IPS DF 19.7 (cell line): ENCODE measurements at regions not wholly inside any gene's neighbourhood (a gene's known extent, or its start where the extent isn't known, plus 50 kb on each side); places are given as distances from the start of the nearest gene placed in this dataset.

ENCODE experiments used
- DNase-seq: peaks from one replicate; pipeline ENCODE4 v3.0.0-alpha.2; 2013; ENCODE audit warnings: low read depth, low spot score

DNA sequence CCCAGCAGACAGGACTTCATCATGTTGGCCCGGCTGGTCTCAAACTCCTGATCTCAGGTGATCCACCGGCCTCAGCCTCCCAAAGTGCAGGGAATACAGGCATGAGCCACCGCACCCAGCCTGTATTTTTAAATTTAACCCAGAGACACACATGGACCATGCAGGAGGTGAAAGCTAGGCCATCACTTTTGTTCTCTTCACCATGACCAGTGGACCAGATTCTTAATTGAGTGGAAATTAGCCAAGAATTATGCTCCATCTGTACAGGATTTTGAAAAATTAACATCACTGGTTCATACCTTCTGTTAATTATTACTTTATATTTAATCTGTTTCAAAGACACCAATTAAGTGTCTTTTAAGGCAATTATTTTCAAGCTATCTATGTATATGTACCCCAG lies 493.6 kb upstream of the NOX3 start:
- DNase-seq, result no peak

DNA sequence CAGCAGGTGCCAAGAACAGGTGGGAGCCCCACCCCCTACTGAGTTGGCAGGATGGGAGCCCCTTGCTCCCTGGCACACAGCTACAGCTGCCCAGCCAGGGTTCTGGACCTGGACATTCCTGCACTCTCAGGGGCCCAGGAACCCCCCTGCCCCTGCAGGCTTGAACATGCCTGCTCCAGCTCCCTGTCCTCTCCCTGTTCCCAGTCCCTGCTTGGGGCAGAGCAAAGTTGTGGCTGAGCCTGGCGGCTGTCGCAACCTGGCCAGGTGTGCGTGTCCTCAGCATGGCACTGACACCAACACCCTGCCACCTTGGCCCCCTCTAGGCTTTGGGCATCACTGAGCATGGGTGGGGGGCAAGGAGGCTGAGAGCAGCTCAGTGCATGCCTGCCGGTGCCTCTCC lies 491.2 kb upstream of the NOX3 start:
- no peak for DNase-seq

DNA sequence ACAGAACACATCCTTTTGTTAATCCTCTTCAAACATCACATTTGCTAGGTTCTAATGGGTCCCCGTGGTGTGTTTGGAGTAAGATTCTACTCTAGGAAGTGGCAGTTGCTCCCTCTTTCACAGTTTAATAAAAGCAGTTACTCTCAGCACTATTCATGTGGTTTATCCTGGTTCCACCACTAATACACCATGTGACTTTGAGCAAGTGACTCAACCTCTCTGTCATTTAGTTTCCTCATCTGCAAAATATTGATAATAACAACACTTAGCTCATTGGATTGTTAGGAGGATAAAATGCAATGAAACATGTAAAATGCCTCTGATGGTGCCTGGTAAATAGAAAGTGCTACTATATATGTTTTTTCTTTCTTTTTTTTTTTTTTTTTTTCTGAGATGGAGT lies 488.0 kb upstream of the NOX3 start:
- no peak for DNase-seq

DNA sequence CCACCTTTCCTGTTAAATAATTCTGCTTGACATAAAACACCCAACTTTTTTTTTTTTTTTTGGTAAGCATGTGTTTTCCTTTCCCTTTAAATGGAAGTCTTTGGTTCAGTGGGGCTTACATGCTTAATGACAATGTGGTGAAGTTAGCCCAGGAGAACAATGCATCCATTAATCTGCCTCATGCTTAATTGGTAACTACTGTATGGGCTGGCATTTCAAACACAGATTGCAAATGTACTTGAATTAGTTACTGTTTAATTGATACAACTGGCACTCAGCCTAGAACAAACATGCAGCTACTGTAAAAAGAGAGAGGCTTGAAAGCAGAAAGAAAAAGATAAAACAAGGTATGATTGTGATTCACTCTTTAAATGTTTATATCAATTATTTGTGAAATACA lies 483.6 kb upstream of the NOX3 start:
- no peak for DNase-seq

DNA sequence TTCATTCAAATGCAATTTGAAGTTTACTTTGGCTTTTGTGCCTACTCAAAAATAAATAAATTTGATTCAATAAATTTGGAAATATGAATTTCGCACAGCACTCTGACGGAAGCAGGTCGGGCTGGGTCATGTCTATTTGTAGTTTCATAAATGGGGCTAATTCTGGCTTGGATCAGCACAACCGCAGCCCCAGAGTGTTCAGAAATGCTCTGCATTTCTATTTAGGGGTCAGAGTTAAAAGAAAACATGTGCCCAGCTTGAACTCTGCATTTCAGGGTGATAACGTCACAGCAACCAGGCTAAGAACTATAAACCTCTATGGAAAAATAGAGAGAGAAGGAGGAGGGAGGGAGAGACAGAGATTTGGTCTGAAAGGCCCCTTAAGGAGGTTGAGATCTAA lies 480.9 kb upstream of the NOX3 start:
- no peak for DNase-seq

DNA sequence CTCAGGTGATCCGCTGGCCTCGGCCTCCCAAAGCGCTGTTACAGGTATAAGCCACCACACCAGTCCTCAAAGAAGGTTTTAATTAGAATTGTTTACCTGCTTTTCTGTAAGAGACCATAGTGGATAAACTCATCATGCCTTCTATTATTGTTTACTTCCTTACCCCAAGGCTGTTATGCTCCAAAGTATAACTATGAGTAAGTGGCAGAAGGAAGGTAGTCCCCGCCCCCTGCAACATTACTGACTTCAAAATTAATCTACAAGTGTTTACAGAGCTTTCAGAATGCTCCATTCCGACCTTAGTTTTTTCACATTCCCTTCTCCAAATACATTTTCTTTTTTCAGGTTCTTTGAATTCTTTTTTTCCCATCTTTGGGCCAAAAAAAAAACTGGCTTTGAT lies 480.5 kb upstream of the NOX3 start:
- DNase-seq, result no peak

DNA sequence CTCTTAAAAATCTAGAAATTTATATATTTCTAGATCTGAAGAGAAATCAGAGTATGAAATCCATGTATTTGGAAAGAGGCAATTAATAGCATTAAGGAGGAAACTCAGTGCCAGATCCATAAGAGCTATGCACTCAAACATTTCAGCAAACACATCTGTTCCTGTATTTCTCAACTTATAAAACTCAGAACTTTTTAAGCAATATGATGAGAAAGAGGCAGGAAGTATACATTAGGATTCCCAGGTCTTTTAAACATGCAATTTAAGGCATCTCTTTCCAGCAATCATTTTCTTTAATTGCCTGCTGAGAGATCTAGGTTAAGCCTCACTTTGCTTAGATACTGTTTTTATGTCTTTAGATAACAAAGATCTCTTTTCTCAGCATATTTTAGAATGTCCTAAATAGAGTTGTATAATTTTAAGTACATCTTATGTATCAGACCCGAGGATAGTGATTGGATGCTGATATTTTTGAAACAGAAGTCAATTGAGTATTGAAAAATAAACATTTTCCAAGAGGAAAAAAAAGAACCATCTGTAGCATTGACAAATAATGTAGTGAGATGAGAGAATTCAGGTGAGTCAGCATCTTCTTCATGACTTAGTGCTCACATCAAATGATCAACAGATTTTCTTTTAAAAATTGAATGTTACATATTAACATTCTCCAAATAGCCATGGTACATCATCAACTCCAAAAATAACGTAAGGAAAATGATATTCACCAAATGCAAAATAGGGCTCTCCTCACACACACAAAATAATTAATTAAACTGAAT lies 461.4 kb upstream of the NOX3 start:
- no peak for DNase-seq

DNA sequence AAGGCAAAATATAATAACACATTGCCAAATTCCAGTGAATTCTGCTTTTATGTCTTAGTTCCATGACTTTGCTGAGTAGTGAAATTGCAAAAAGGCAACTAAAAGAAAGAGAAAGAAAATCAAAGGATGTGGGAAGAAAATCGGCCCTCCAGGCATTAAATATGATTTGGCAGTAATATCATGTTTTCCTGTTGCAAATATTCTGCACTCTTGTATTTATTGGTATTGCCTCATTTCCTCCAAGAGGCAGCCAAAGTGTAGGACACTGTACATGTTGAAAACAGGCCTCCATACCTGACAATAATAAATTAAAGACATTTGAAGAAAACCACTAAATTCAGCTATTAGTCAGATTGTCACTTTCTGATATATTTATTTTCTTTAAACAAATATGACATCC lies 460.0 kb upstream of the NOX3 start:
- DNase-seq, result no peak

DNA sequence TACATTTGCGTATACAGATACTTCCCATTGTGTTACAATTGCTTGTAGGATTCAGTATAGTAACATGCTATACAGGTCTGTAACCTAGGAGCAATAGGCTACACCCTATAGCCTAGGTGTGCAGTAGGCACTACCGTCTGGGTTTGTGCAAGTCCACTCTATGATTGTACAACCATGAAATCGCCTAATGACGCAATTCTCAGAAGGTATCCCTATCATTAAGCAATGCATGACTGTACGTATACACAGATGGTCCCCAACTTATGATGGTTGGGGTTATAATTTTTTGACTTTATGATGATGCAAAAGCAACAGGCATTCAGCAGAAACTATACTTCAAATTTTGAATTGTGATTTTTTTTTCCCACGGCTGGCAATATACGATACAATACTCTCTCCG lies 458.2 kb upstream of the NOX3 start:
- DNase-seq, result no peak

DNA sequence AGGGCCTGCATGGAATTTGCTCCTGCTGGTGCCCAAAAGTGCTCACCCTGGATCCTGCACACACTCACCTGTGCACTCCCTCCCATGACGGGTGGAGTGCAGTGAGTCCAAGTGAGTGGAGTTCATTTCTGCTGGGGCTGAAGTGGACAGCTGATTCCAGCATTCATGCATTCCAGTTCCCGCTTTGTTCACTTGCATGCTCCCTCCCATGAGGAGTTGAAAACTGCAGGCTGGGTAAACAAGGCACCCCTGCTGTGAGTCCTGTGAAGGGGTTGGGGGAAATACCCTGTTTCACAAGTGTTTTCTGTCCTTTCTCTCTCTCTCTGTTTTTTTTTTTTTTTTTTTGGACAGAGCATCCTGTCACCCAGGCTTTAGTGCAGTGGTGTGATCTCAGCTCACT lies 454.1 kb upstream of the NOX3 start:
- DNase-seq, result no peak

DNA sequence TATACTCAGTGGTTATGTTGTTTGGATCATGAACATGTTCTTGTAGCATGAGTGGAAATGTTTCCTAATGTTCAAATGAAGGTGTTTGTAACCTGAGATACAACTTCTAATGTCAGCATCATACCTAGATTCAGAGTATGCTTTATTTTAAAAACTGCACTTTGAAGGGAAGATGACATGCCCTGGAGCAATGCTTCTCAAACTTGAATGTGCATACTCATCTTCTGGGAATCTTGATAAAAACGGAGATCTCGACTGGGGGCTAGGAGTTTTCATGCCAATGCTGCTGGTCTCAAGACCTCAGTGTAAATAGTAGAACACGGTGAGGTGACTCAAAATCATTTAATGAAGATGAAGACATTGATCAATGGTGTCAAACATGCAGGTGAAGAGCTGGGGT lies 440.0 kb upstream of the NOX3 start:
- DNase-seq, result no peak

DNA sequence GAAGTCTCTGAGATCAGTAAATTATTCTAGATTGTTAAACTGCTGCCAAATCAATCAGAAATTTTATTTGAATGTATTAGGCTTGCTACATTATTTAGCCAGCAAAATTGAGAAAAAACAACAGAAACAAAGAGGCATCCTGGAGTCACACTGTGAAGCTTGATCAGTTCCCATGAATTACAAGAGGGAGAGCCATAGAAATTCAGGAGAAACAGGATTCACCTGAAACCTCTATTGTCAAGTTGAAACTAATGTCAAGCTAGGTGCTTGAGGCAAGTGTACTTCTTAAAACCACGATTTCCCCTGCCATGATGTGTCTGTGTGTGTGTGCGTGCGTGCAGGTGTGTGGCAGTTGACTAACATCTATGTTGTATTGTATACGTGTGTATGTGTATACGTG lies 439.1 kb upstream of the NOX3 start:
- DNase-seq, result peak; percentile 65

DNA sequence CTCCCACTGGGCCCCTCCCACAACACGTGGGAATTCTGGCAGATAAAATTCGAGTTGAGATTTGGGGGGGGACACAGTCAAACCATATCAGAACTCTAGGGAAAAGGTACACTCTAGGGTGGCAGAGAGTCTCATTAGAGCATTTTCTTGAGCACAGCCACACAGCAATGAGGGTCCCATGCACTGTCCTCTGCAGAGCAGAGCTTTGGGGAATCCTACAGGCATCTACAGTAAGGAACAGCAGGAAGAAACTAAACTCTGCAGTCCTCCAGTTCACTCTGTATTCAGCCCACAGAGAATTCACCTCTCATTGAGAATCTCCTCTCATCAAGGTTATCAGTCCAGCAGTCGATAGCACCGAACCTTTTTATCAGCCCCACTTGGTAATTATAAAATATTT lies 438.6 kb upstream of the NOX3 start:
- DNase-seq, result no peak

DNA sequence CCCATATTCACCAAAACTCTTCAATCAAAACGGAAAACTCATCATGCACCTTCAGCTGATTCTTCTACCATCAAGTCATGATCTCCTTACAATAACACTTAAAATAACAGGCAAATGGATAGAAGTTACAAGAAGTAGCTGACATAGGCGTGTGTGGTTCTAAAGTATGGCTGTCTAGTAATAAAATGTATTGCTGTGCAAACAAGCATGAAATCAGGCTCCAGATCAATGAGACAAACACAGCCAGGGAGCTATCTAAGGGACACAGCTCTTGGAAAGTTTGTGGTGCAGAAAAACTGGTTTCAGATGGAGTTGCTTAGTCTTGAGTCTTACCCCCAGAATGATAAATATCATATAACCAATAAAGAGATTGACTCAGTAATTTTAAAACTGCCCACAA lies 434.8 kb upstream of the NOX3 start:
- DNase-seq, result no peak

DNA sequence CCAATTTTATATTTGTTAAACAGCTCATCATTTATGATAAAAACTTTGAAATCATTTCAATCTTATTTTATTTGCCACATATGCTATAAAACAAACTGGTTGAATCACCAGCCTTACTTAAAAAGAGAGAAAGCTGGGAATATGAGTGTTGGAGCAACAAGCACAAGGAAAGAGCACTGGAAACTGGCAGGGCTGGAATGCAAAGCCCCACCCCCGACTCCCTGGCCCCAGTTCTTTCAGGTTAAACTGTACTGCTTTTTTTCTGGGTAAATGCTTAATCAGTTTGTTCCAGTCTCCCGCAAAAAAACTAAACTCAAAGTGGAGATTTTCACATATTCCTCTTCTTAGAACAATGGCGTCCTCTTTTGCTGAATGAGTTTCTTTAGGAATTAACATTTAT lies 433.8 kb upstream of the NOX3 start:
- DNase-seq, result no peak

DNA sequence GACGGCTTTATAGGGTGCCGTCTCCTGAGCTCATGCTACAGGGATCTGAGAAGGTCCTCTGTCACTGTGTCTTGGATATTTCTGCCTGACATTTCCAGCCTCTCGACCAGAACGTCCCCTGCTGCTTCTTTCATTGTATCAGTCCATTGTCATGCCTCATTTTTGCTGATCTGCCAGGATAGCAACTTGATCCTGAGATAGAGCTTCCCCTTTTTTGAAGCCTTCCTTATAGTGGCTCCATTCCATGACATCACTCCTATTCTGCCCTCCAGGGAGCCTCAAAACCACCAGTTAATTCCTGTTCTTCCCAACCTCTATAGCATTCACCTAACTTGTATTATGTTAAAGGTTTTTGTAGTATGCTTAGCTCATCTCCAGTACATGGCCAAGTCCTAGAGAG lies 431.8 kb upstream of the NOX3 start:
- no peak for DNase-seq

DNA sequence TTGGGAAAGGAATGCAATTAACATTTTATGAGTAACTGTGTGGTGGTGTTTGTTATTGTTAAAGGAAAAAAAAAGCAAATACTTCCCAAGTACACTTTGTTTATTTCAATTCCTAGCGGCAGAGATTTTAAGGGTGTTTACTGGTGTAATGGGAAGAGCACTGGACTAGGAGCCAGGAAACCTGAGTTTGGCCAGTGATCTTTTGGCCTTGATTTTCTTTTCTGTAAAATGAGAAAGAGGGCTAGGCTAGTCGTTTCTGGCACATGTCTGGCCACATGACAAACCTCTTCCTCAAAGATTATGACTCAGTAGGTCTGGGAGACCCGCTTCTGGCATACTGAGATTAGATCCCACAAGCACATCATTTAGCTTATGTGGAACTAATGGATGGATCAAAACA lies 428.1 kb upstream of the NOX3 start:
- no peak for DNase-seq

DNA sequence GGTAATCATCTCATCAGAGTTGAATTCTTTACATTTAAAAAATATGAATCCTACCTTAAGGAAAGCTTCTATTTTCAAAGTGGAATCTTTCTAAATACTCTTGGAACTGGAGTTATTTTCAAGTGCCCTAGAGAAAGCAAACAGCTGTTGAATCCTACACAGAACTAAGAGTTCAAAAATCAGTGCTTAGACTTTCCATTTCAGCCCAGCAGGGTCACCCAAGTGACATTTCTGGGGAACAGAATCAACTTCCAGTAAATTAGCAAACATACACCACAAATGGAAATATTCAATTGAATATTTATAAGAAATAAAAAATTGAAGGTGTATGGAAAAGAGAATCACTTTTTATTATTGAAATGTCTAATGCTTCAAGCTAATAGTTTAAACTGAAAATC lies 427.7 kb upstream of the NOX3 start:
- DNase-seq, result no peak

DNA sequence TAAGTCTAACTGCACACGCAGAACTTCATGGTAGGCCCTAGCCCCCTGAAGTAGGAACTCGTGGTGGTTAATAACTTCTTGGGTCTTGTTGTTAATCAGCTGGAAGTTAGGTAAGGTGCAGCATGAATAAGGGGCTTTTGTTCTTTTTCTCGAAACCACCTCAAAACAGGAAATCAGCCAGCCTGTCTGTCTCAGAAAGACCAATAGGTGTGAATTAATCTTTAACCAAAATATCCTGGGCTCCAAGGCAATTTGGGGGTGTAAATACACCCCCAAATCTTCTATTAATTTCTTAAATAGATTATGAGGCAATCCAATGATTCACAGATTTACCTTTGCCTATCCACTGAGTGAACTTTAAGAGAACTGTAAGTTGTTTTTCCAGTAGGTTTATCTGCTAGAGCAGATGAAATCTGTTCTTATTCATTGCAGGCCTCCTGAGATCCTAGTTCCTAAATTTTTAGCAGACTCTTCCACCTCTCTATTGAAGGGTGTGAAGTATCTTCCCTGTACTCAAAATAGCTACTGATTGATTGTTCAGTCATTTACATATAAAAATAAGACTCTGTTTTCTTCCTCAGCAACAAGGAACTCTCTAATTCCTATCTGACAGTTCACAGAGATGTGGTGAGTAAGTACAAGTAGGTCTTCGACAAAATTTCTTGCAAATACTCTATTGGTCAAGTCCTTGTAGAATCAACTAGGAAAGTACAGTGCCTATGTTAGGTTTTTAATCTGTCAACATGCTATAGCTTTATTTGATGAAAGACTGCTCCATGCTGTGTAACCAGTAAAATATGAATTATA lies 427.1 kb upstream of the NOX3 start:
- no peak for DNase-seq

DNA sequence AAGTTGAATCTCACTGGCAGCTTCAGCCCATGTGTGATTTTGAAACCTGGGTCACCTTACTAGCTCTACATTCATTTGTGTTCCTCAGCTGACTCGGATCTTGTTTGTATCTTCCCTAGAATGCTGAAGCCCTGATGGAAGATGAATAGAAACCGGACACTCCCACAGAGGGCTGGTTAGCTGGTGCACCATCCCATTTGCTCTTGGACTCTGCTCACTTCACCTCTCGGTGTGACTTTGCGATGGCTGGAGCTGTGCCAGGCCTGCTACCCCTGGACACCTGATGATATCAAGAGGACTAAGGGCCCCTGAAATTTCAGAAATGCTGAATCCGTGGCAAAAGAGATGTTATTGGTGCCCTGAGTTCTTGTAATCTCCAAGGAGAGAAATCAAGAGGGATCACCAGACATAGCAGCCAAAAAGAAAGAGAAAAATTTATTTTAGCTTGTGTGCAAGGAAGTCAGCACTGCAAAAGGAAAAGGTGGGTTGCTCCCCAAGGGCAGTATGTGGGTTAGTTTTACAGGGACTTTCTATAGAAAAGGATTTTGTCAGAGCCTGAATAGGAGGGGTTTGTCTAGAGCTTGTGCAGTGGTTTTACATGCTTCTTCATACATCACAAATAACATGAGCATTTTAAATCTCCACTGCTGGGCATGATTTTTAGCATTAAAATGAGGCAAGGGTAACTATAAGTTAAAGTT lies 426.3 kb upstream of the NOX3 start:
- no peak for DNase-seq

DNA sequence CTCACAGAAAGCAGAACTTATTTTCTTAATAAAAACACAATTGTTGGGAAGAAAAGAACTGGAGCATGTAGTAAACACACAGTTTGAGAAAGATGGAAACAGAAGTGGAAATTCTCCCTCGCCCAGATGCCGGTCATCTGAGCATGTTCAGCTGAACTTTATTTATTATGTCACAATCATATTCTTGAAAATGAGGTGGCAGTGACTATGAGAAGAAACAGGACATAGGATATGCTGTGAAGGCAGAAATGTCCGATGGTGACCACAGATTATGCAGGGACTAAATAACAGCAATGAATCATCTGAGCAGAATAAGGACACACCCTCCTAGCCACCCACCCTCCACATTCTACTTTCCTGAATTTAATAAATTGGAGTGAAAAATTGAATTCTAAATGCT lies 425.3 kb upstream of the NOX3 start:
- no peak for DNase-seq

DNA sequence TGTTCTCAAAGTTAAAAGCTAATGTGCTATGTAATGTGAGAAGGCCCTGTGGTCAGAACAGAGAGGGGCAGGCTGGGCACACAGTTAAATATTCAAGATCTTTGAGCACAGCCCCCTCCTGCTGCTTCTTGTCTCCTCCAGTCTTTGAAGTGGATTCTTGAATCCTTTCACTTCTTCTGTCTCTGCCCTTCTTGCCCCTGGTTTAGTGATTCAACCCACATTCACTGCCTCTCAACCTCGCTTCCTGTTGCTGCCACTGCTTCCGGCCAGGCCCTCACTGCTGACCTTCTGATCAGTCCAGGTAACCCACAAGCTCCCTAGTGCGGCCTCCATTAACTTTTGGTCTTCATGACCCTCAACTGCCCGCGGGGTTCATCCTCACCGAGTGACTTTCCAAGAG lies 417.3 kb upstream of the NOX3 start:
- no peak for DNase-seq

DNA sequence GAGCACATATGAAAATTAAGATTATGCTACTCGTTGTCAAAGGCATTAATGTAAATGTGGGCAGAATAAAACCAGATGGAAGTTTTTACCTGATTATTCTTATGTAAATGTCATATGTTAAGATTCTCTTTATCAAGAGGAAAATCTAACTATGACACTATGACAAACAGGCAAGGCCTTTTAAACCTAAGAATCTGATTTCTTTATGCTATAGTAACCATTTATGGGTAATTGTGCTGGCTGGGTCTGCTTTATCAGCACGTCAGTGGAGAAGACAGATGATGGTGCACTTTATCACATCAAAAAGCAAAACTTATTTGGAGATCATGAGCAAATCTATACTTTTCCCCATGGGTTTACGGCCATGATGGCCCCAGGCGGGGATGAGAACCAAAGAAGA lies 412.0 kb upstream of the NOX3 start:
- no peak for DNase-seq
